Activated naive CD8-positive, alpha-beta T cell treated with anti-CD3 and anti-CD28 coated beads, Interleukin-2, amount 50 U/mL, for 24 hours (primary cell): ENCODE measurements at regions not wholly inside any gene's neighbourhood (a gene's known extent, or its start where the extent isn't known, plus 50 kb on each side); places are given as distances from the start of the nearest gene placed in this dataset.

Experiments used
- ATAC-seq: fragments of 150-1000 bp; cut with Tn5 transposase; one replicate; pipeline ENCODE4 v1.10.0; 2021
- DNase-seq: peaks from one replicate; pipeline ENCODE4 v3.0.0; 2021
- H3K27ac Mint-ChIP-seq: one replicate; pipeline ENCODE4 v1.8.0; 2021; ENCODE audit warnings: mild to moderate bottlenecking, mixed read lengths
- H3K27me3 Mint-ChIP-seq: one replicate; pipeline ENCODE4 v1.8.0; 2021; ENCODE audit warnings: mixed read lengths
- H3K36me3 Mint-ChIP-seq: one replicate; pipeline ENCODE4 v1.8.0; 2021; ENCODE audit warnings: low read depth, mixed read lengths
- H3K4me1 Mint-ChIP-seq: one replicate; pipeline ENCODE4 v1.8.0; 2021; ENCODE audit warnings: mixed read lengths
- H3K4me3 Mint-ChIP-seq: one replicate; pipeline ENCODE4 v1.8.0; 2021; ENCODE audit warnings: mild to moderate bottlenecking, moderate library complexity, mixed read lengths
- H3K9me3 Mint-ChIP-seq: one replicate; pipeline ENCODE4 v1.8.0; 2021; ENCODE audit warnings: mixed read lengths

DNA sequence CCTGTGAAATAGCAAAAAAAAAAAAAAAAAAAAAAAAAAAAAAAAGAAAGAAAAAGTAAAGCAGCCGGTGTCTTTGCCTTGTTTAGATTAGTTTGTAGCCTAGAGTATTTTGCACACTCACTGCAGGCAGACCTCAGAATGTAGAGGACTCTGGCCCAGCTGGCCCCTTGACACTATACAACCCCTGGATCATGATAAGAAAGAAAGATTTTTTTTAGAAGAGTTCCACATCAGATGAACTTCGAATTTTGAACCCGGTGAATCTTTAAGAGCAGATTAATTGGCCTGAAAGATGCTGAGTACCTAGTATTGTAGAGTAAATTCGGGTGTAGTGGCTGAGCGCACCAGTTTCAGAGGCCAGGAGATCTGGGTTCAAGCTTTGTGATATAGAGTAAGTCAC is 727.7 kb upstream of the GOLIM4 start:
- no peaks in the 10 kb centered on the region for H3K36me3 Mint-ChIP-seq
- no peak for ATAC-seq
- H3K4me1 Mint-ChIP-seq: no peaks in the 10 kb centered on the region
- no peak overlapping the region for H3K4me3 Mint-ChIP-seq
- no peak overlapping the region for H3K27ac Mint-ChIP-seq
- H3K9me3 Mint-ChIP-seq: no peaks in the 10 kb centered on the region
- H3K27me3 Mint-ChIP-seq: no peaks in the 10 kb centered on the region
- no peak for DNase-seq

DNA sequence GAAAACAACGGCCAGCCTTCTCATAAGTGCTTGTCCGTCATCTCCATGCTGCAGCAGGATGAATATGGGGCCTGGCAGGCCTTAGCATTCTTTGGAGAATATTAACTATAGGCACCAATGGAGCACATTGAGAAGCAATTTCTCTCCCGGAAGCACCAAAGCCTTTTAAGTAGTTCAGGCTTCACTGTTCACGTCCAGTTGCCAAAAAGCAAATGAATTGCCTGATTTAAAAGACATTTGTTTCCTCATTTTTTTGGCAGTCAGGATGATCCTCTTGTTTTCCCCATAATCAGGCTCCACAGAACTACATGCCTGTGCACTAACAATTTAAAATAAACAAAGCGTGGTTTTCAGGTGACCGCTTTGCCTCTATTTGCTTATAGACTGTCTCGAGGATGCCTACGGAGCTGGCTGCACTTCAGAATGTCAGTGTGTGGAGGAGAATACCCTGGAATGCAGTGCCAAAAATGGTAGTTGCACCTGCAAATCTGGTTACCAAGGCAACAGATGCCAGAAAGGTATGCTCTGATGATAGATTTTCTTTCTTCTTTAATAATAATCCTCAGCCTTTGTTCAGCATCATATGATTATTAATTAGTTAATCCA is 725.2 kb upstream of the GOLIM4 start:
- DNase-seq: no peak
- H3K4me1 Mint-ChIP-seq: no peaks in the 10 kb centered on the region
- H3K27ac Mint-ChIP-seq: no peak overlapping the region
- no peaks in the 10 kb centered on the region for H3K36me3 Mint-ChIP-seq
- ATAC-seq: no peak
- no peaks in the 10 kb centered on the region for H3K9me3 Mint-ChIP-seq
- no peak overlapping the region for H3K4me3 Mint-ChIP-seq
- no peaks in the 10 kb centered on the region for H3K27me3 Mint-ChIP-seq

DNA sequence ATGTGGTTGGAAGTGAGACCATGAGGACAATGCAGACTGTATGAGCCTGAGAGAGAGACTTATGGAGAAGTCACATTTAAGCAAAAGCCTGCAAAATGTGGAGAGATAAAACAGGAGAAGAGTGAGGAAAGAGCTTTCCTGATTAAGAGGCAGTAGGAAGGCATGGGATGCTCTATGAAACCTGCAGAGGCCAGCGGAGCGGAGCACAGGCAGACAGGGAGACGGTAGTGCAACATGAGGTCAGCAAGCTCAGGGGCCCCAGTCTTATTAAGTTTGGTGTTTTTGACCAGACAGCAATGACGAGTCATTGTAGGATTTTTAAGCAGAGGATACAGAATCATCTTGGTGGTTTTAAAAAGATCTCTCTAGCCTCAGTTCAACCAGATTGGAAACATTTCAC is 721.5 kb upstream of the GOLIM4 start:
- Mint-ChIP-seq H3K27me3 (no peaks in the 10 kb centered on the region), H3K27ac (no peak overlapping the region), H3K4me3 (no peak overlapping the region), H3K36me3 (no peaks in the 10 kb centered on the region), H3K4me1 (no peaks in the 10 kb centered on the region), H3K9me3 (no peaks in the 10 kb centered on the region)
- DNase-seq: no peak
- no peak for ATAC-seq

DNA sequence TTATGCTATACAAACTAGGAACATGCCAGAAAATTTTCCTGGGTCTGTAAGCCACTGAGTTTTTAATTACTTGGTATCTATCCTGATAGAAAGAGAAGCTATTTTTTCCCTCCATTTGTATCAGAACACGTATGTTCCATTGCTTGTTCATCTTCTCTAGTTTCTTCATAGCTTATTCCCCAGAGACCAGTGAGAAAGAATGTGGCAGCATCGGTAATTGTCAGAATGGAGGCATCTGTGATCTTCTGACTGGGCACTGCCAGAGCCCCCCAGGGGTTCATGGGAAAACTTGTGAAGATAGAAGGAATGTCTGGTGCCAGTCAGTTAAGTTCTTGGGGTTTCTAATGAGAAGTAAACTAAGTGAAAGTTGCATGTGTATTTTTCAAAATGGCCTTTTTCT is 720.2 kb upstream of the GOLIM4 start:
- Mint-ChIP-seq H3K27me3 (no peaks in the 10 kb centered on the region), H3K27ac (no peak overlapping the region), H3K36me3 (no peaks in the 10 kb centered on the region), H3K4me3 (no peak overlapping the region), H3K4me1 (no peaks in the 10 kb centered on the region), H3K9me3 (no peaks in the 10 kb centered on the region)
- DNase-seq (no peak), ATAC-seq (no peak)

DNA sequence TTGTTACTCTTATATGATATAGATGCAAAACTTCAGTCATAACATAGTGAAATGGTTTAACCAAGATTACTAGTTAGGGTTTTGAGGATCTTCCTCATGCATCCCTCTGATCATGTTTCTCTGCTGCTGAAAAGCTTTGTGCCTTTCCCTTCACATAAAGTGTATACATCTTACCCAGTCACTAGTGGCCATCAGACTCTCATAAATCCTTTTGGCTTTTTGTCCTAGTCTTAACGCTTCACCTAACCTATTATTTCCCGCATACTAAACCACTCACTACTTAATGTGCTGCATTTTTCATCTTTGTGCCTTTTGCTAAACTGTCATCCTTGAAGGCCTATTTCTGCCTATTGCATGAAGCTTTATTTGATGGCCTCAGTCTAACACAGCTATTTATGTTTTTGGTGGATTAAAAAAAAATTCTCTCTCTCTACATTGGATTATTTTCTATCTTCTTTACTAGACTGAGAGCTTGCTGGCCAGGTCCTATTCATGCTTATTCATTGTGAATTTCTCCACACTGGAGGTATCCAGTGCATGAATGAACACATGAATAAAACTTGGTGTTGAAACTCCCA is 717.6 kb upstream of the GOLIM4 start:
- Mint-ChIP-seq H3K27me3 (no peaks in the 10 kb centered on the region), H3K27ac (no peak overlapping the region), H3K4me3 (no peak overlapping the region), H3K4me1 (no peaks in the 10 kb centered on the region), H3K9me3 (no peaks in the 10 kb centered on the region), H3K36me3 (no peaks in the 10 kb centered on the region)
- DNase-seq (no peak), ATAC-seq (no peak)

DNA sequence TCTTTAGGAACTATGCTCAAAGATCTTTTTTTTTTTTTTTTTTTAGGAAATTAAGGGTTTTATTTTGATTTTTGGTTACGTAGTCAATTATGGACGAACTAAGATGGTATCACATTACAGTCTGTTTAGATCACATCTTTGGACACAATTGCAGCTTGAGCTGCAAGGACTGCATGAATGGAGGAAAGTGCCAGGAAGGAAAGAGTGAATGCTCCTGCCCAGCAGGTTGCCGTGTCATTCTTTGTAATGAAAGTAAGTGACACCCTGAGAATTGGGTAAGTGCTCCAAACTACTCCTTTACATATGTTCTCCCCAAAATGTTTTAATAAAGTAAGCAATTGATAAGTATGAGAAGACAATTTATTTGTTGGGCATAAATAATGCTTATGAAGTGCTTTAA is 716.5 kb upstream of the GOLIM4 start:
- H3K9me3 Mint-ChIP-seq: no peaks in the 10 kb centered on the region
- no peaks in the 10 kb centered on the region for H3K27me3 Mint-ChIP-seq
- H3K4me3 Mint-ChIP-seq: no peak overlapping the region
- DNase-seq (no peak), ATAC-seq (no peak)
- no peaks in the 10 kb centered on the region for H3K4me1 Mint-ChIP-seq
- H3K36me3 Mint-ChIP-seq: no peaks in the 10 kb centered on the region
- H3K27ac Mint-ChIP-seq: no peak overlapping the region

DNA sequence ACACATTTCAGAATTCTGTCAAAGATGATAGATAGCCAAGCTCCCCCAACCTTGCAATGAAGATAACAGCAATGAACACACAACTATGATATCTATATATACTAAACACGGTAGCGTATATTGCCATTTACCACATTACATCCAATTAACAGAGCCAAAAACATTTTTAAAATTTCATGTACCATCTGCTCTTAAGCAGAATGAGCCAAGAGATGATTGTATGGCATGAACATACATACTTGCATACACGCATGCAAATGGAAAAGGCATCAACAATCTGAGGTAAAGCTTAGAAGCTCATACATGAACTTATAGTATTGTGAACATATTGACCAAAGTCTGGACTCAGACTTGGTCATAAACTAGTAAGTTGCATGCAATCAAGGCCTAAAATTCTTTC is 712.9 kb upstream of the GOLIM4 start:
- no peak for DNase-seq
- H3K36me3 Mint-ChIP-seq: no peaks in the 10 kb centered on the region
- H3K4me3 Mint-ChIP-seq: no peak overlapping the region
- H3K4me1 Mint-ChIP-seq: no peaks in the 10 kb centered on the region
- ATAC-seq: no peak
- H3K9me3 Mint-ChIP-seq: no peaks in the 10 kb centered on the region
- no peaks in the 10 kb centered on the region for H3K27me3 Mint-ChIP-seq
- H3K27ac Mint-ChIP-seq: no peak overlapping the region

DNA sequence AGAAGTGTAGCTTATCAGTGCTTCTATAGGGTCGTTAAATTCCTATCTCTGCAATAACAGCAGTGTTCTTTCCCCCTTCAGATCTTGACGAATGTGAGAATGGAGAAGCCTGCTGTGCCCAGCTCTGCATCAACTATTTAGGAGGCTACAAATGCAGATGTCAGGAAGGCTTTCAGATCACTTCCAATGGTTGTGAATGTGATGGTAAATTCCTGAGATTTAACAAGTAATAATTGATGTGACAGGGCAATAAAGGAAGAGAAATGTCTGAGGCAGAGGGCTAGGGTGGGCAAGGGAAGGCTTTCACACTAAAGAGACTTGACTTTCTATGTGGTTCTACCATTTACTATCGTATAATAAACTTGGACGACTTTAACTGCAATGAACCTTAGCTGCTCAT is 711.7 kb upstream of the GOLIM4 start:
- Mint-ChIP-seq H3K4me3 (no peak overlapping the region), H3K27me3 (no peaks in the 10 kb centered on the region), H3K4me1 (no peaks in the 10 kb centered on the region), H3K9me3 (no peaks in the 10 kb centered on the region), H3K27ac (no peak overlapping the region), H3K36me3 (no peaks in the 10 kb centered on the region)
- no peak for ATAC-seq
- DNase-seq: no peak

DNA sequence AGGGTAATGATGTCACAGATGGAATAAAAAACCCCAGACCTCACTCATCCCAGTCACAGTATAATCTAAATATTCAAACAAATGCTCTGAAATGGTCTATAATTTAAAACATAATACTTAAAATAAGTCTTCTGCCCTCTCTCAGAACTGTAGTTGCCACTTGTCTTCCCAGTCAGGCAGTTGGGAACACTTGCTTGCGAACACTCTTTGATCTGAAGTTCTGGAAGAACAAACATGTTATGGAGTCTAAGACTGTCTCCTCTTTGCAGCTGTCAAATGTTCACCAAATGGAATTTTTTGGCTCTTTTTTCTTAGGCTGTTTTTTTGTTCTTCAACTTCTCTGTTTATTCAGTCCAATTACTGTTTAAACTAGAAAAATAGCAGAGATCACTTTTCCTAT is 711.1 kb upstream of the GOLIM4 start:
- ATAC-seq (no peak), DNase-seq (no peak)
- Mint-ChIP-seq H3K36me3 (no peaks in the 10 kb centered on the region), H3K27me3 (no peaks in the 10 kb centered on the region), H3K27ac (no peak overlapping the region), H3K4me3 (no peak overlapping the region), H3K9me3 (no peaks in the 10 kb centered on the region), H3K4me1 (no peaks in the 10 kb centered on the region)

DNA sequence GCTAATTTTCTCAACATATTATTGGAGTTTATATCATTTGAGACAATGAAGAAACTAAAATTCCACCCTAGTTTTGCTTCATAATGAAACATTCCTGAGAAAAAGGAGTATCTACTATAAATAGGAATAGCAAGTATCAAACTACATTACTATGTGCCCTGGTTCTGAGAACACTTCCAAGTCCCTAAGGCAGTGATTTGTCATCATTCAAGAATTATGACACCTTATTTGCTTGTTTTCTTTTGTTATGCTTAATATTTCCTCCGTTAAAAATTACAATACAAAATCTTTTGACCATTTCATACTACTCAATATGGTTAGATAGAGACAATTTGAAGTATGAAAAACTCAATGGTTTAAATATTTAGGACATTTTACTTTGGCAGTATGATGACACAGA is 707.8 kb upstream of the GOLIM4 start:
- Mint-ChIP-seq H3K4me1 (no peaks in the 10 kb centered on the region), H3K4me3 (no peak overlapping the region), H3K36me3 (no peaks in the 10 kb centered on the region), H3K27me3 (no peaks in the 10 kb centered on the region), H3K9me3 (no peaks in the 10 kb centered on the region), H3K27ac (no peak overlapping the region)
- ATAC-seq (no peak), DNase-seq (no peak)

DNA sequence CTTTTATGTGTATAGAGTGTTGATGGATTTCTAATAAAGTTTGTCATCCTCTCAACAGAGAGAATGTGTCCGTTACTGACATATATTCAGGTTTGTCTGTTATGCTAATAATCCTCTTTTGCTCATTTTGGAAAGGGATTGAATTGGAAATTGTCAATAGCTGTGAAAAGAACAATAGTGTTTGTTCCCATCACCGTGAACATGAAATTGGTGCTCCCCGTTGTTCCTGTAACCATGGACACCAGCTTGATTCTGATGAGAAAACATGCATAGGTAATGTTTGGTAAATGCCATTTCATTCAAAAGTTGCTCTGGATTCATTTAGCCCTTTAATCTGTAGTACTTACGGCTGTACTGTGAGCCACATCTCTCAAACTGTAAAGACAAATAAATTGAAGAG is 707.0 kb upstream of the GOLIM4 start:
- Mint-ChIP-seq H3K36me3 (no peaks in the 10 kb centered on the region), H3K27ac (no peak overlapping the region), H3K9me3 (no peaks in the 10 kb centered on the region), H3K27me3 (no peaks in the 10 kb centered on the region), H3K4me1 (no peaks in the 10 kb centered on the region), H3K4me3 (no peak overlapping the region)
- DNase-seq: no peak
- ATAC-seq: no peak

DNA sequence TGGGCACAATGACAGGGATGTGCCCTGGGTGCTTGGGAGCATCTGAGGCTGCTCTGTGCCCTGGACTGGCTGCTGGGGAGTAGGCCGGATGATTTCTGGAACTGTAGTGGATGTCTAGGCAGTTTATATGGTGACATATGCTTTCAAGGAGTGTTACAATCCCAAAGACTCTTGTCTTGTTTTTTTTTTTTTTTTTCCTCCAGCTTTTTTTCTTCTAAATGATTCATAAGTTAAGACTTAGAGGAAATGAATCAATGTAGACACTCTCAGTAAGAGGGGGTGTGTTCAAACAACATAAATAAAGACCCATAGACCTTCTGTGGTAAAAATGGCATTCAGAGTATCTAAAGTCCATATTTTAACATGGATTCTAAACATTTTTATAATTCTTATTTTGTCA is 706.1 kb upstream of the GOLIM4 start:
- Mint-ChIP-seq H3K4me3 (no peak overlapping the region), H3K9me3 (no peaks in the 10 kb centered on the region), H3K4me1 (no peaks in the 10 kb centered on the region), H3K27me3 (no peaks in the 10 kb centered on the region), H3K27ac (no peak overlapping the region), H3K36me3 (no peaks in the 10 kb centered on the region)
- ATAC-seq (no peak), DNase-seq (no peak)

DNA sequence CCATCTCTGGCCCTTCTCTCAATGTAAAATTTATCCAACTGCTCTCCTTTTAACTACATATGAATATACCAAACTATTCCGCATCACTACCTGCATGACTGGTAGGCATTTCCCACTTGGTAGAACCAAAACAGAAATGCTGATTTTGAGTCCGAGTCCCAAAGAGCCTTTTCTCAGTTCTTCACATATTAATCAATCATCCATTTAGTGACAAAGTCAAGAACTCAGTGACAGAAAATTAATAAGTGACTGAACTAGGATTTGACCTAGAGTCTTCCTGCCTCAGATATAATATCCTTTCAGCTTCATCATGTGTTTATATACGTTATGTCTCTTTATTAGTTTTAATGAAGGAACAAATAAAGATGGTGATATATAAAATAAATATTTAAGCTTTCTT is 700.6 kb upstream of the GOLIM4 start:
- no peak for ATAC-seq

DNA sequence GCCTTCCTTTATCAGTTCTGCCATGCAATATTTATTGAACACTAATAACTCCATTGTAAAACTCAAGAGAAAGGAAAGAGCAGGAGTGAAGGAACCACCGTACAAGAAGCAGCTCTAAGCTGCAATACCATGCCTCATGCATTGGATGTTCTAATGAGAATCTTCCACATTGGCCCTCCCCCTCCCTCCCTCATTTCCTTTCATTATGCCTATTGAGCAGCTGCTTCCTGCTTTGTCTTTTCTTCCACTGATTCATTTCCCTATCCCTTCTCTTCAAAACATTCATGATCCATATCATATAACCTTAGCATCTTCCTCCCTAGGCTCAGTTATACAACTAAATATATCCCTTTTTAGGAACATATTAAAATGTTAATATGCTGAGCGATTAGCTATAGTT is 698.7 kb upstream of the GOLIM4 start:
- H3K9me3 Mint-ChIP-seq: no peaks in the 10 kb centered on the region

More for the DNA sequence above, 700.6 kb upstream of the GOLIM4 start:
- Mint-ChIP-seq H3K27ac (no peak overlapping the region), H3K36me3 (no peaks in the 10 kb centered on the region), H3K4me1 (no peaks in the 10 kb centered on the region), H3K27me3 (no peaks in the 10 kb centered on the region), H3K4me3 (no peak overlapping the region), H3K9me3 (no peaks in the 10 kb centered on the region)
- DNase-seq: no peak

DNA sequence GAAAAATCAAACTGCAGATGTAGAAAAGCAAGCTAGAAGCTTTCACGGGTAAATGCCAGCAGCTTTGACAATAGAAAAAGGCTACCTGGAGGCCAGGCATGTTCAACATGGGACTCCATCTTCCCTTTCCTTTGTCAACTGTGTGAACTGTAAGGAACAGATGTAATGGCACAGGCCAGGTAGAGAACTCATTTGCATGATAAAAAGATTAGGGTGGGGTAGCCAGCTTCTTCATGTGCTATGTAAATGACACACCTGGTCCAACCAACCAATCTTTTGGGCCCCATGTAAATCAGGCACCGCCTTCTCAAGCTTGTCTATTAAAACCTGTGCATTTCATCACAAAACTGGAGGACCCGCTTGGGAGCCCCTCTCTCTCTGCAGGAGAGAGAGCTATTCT is 686.5 kb upstream of the GOLIM4 start:
- DNase-seq (no peak), ATAC-seq (no peak)
- no peak overlapping the region for H3K4me3 Mint-ChIP-seq
- no peak overlapping the region for H3K27ac Mint-ChIP-seq
- no peaks in the 10 kb centered on the region for H3K27me3 Mint-ChIP-seq
- peaks cover 7% of the 10 kb centered on the region for H3K9me3 Mint-ChIP-seq
- no peaks in the 10 kb centered on the region for H3K36me3 Mint-ChIP-seq
- H3K4me1 Mint-ChIP-seq: no peaks in the 10 kb centered on the region

More for the DNA sequence above, 698.7 kb upstream of the GOLIM4 start:
- H3K4me3 Mint-ChIP-seq: no peak overlapping the region
- H3K27me3 Mint-ChIP-seq: no peaks in the 10 kb centered on the region
- H3K36me3 Mint-ChIP-seq: no peaks in the 10 kb centered on the region
- ATAC-seq: no peak
- no peaks in the 10 kb centered on the region for H3K4me1 Mint-ChIP-seq
- no peak overlapping the region for H3K27ac Mint-ChIP-seq
- no peak for DNase-seq
